ENCODE measurements at regions not wholly inside any gene's neighbourhood (a gene's known extent, or its start where the extent isn't known, plus 50 kb on each side); places are given as distances from the start of the nearest gene placed in this dataset.

DNA sequence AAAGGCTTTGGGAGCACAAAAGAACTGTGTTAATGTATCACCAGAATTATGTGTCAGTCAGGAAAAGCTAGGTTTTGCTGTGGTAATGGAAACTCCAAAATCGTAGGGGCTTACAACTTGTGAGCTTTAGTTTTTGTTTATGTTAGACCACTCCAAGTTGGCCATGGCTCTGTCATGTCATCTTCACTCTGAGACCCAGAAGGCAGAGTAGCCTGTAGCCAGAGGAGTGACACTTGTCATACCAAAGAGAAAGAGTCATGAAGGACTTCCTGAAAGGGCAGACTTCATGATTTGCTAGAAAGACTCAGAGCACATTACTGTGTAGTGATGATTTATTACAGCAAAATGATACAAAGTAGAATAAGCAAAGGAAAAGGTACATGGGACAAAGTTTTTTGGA is 133.6 kb upstream of the SSTR1 start:
- DNase-seq = no peak

DNA sequence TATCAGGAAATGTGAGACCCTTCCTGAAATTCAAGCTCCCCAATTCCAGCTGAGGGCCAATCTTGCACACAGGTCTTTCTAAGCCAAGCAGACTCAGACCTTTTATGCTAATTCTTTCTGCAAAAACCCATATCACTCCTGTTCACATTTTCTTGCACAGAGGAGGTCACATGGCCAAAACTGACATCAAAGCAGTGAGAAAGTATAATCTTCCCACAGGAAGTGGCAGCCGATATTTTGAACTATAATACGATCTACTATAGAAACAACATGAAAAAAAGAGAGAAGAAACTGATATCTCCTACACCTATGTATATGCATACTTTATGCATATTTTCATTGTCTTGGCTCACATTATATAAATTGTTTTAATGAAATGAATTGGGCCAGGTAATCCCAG is 132.9 kb upstream of the SSTR1 start:
- DNase-seq = no peak

DNA sequence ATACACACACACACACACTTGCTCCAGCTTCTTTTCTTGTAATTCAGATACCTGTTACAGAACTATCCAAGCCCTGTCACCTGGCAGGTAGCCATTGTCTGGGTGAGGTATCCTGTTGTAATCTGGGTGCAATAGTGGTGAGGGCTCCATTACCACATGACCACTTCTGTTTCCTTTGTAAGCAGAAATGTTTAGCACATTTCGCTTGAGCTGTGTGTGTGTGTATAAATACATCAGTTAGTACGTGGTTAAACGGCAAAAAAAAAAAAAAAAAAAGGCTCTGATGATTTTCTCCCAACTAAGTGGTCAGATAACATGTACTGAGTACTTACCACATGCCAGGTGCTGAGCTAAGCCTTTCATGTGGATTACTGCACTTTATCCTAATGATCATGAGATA is 129.3 kb upstream of the SSTR1 start:
- no peak for DNase-seq

DNA sequence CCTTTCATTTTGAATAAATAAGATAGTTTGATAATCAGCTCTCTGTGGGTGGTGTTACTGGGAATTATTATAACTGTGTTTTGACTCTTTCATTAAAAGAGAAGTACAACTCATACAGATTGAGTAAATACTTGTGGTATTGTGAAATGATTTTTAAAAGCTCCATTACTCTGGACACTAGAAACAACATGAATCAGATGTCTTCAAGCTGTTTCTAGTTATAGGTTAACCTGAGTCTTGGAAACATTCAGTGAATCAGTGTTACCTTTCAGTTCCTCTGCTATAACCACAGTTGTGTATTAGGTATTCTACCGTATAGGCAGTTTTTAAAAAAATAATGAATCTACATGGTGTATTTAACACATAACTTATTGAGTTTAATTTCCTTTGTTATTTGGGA is 128.4 kb upstream of the SSTR1 start:
- DNase-seq = peak; percentile 67

DNA sequence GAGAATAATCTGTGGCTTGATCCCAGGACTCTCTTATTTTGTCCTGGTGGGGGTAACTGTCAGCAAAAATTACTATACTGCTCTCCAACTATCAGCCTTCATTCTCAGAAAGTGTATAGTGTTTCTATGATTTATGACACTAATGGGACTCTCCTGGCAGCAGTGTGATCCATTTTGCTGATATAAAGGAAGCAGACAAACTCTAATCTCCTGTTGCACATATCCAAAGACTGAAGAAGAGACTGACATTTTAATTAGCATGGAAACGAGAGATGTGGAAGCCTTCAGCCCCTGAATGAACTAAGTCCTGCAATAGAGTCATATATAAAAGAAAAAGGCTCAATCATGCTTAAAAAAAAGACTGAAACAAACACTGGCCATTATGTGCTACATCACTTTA is 127.8 kb upstream of the SSTR1 start:
- DNase-seq = no peak

DNA sequence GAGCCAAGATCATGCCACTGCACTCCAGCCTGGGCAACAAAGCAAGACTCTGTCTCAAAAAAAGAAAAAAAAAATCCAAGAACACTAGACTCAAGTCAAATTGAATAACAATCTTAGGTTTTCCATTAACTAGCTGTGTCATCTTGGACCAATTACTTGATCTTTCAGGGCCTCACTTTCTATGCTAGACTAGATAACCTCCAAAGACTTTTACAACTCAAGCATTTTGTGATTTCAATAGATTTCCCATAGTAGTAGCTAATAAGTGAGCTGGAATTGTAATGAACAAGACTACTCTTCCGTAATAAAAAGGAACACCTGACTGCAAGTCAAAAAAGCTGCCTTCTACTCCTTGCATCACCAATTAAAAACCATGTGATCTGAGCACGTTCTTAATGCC is 127.0 kb upstream of the SSTR1 start:
- DNase-seq = no peak

DNA sequence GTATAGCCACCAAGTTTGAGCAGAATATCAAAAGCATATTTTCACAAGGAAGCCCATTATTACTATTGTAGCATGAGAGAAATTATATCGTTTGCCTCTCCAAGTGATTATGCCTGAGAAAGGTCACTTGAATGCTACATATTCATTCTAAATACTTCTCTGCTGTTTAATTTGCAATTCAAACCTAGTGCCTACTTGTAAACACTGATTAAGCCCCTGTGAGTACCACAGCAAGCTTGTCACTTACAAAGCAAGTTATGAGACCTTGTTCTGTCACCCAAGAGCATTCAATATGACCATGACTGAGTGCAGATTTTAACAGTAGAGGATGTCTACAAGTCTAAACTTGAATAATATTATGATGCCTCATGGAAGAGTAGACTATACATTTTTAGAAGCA is 124.7 kb upstream of the SSTR1 start:
- DNase-seq = no peak

DNA sequence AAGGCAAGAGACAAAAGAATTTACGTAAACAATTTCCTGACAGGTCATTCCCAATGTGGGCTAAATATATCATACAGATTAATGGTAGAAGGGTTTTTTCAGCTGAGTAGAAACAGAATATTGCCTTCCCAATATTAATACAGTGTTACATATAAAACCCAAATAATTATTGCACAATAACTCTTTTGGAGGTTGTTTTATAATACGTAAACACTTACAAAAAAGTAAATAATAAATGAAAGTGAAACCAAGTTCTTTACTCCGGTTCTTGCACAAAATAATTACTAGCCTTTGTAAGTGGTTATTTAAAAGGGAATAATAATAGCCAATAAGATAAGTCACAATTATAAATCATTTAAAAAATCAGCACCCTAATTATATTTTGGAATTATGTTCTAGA is 118.6 kb upstream of the SSTR1 start:
- no peak for DNase-seq

DNA sequence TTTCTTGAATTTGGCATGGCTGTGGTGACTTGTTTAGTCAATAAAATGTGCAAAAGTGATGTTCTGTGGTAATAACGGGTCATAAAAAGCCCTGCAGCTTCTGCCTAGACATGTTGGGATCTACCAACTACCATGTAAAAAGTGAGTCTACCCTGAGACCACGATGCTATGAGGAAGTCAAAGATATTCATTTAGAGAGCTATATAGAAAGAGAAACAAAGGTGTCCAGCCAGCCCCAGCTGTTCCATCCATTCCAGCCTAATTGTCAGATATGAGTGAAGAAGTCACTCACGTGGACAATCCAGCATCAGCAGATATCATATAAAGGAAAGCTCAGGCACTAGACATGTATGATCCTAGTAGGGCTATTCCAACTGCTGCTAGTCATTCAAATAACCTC is 117.2 kb upstream of the SSTR1 start:
- no peak for DNase-seq

DNA sequence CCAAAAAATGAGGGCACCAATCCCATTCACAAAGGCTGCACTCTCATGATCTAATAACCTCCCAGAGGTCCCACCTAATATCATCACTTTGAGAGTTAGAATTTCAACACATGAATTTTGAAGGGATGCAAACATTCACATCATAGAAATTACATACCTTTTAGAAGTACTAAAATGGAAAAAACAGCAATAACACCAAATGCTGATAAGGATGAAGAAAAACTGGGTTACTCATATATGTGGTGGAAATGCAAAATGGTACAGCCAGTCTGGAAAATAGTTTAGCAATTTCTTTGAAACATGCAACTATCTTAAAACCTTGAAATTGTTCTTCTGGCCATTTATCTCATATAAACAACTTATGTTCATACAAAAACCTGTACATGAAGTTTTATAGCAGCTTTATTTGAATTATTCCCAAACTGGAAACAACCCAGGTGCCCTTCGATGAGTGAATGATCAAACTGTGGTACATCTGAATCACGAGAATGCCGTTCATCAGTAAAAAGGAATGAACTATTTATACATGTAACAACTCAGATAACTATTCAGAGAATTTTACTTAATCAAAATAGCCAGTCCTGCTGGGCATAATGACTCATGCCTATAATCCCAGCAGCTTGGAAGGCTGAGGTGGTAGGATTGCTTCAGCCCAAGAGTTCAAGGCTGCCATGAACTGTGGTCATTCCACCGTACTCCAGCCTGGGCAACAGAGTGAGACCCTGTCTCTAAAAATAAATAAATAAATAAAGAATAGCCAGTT is 109.4 kb upstream of the SSTR1 start:
- peak; percentile 94 for DNase-seq

DNA sequence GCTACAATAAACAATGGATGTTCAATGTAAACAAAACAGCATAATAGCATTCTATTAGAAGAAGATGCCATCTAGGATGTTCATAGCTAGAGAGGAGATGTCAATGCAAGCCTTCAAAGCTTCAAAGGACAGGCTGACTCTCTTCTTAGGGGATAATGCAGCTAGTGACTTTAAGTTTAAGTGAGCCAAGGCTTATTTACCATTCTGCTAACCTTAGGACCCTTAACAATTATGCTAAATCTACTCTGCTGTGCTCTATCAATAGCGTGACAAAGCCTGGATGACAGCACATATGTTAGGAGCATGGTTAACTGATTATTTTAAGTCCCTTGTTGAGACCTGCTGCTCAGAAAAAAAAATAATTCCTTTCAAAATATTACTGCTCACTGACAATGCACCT is 106.0 kb upstream of the SSTR1 start:
- no peak for DNase-seq

DNA sequence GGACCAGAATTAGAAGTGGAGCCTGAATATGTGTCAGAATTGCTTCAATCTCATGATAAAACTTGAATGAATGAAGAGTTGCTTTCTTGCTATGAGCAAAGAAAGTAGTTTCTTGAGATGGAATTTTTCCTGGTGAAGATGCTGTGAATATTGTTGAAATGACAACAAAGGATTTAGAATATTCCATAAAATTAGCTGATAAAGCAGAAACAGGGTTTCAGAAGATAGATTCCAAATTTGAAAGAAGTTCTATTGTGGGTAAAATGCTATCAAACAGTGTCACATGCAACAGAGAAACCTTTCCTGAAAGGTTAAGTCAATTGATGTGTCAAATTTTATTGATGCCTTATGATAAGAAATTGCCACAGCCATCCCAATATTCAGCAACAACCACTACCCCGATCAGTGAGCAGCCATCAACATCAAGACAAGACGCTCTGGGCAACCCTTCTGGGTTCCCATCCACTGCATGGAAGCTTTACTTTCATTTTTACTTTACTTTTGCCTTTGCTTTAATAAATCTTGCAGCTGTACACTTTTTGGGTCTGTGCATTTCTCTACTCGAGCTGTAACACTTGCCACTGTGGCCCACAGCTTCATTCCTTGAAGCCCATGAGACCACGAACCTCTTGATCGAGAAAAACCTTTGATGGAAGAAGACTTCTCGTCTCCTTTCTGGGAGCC is 104.0 kb upstream of the SSTR1 start:
- DNase-seq = no peak

DNA sequence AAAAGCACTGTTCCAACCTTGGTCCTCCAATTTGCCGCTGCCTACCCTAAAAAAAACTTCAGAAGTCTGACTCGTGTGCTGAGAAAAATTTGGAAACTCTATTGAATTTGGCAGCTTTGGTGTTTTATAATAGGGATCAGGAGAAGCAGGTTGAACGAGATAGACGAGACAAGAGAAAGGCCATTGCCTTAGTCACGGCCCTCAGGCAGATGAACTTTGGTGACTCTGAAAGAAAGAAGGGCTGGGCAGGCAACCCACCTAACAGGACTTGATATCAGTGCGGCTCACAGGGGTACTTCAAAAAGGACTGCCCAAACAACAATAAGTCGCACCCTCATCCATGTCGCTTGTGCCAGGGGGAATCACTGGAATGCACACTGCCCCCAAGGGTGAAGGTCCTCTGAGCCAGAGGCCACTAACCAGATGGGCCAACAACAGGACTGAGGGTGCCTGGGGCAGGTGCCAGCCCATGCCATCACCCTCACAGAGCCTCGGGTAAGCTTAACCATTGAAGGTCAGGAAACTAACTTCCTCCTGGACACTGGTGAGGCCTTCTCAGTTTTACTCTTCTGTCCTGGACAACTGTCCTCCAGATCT is 102.5 kb upstream of the SSTR1 start:
- no peak for DNase-seq

DNA sequence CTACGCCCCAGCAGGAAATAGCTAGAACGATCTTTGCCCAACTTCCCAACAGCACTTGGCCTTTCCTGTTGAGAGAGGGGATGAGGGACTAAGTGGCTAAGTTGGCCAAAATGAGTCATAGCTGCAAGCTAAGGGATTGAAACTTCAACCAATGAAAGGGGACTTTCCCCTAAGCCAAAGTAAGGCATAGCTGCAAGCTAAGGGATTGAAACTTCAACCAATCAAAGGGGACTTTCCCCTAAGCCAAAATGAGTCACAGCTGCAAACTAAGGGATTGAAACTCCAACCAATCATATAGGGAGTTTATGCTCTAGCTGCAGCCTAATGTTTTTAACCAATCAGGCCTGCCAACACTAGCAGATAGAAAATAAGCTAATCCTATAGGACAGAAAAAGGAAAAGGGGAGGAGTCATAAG is 100.5 kb upstream of the SSTR1 start:
- no peak for DNase-seq

DNA sequence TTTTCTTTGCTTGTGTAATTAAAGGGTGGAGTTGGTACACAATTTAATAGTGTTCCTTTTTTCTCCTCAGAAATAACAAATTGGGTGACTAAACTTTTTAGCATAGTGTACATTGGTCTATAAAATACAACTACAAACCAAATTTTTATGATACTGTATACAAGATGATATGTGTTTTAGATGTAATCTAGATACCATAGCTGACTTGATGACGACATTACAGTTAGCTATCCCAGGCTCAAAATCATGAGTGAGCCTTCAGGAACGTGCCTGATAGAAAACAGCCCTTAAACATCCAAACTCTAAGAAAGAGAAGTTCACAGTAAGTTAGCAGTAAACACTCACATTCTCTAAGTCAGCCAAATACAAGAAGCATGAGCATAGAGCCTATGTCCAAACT is 99.0 kb upstream of the SSTR1 start:
- peak; percentile 84 for DNase-seq

DNA sequence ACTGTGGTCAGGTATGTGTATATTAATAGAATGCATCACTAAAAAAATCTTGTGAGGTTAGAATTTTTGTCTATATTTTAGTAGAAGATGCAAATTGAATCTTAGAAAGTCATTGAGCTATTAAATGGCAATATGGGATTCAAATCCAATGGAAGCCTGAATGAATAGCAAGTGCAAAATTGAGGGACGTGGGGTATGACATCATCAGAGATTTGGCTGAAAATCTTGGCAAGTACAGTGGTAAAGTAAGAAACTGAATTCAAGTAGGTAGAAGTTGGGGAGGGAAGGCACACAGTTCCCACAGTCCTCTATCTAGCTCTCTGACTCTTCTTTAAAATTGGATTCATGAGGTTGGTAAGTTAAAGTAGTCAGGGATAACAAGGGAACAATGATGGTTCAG is 97.4 kb upstream of the SSTR1 start:
- DNase-seq = no peak

DNA sequence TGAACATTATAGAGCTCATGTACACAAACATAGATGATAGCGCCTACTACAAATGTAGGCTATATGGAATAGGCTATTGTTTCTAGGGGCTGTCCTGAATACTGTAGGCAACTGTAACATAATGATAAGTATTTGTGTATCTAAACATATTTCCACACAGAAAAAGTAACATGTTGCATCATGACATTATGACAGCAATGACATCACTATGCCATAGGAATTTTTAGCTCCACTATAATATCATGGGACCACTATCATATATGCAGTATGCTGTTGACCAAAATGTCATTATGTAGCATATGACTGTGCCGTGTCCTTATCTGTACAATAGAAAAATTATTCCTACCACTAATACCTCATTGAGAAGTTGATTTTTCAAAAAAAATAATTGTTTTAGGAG is 96.7 kb upstream of the SSTR1 start:
- DNase-seq = no peak

DNA sequence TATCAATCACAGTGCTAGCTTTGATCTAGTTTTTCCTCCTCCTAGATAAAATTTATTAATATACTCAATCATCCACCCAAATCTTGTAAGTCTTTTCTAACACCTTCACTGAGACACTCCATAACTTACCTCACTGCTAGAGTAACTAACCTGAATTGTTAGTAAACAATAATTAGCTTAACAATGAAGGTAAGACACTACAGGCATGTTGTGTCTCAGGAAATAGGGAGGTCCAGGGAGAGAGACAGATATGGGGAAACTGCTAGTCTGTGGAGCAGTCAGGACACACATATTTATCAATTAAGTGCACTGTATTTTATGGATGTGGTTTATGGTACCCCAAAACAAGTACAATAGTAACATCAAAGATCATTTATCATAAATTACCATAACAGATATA is 94.2 kb upstream of the SSTR1 start:
- no peak for DNase-seq

DNA sequence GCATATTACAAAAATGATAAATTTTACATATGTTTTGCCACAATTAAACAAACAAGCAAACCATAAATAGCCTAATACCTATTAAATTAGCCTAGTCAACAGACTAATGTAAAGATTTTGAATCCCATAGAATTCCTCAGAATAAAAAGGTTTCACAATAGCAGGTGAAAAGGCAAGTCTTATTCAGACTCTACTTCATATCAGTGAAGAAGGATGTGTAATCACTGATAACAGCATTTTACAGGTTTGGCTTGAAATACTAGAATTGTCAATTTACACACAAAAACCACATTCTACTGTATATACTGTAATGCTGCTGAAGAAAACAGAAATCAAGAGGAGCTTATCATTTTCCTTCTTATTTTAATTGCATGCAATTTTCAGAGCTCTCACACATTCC is 90.8 kb upstream of the SSTR1 start:
- DNase-seq = no peak

DNA sequence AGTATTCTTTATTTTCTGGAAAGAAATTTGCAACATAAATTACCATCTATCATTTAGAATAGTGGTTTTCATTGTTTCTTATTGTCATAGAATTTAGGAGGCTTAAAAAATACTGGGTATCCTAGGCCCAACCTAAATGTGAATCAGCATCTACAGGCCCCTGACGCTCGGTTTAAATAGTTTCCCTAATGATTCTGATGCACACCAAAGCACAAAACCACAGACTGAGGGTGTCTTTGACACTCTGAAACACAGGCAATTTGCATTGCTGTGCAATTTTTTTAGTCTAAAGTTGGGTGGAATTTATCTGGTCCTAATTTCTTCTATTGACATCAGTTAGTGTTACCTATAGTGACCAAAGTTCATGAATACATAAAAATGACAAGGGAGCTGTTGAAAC is 87.6 kb upstream of the SSTR1 start:
- no peak for DNase-seq

DNA sequence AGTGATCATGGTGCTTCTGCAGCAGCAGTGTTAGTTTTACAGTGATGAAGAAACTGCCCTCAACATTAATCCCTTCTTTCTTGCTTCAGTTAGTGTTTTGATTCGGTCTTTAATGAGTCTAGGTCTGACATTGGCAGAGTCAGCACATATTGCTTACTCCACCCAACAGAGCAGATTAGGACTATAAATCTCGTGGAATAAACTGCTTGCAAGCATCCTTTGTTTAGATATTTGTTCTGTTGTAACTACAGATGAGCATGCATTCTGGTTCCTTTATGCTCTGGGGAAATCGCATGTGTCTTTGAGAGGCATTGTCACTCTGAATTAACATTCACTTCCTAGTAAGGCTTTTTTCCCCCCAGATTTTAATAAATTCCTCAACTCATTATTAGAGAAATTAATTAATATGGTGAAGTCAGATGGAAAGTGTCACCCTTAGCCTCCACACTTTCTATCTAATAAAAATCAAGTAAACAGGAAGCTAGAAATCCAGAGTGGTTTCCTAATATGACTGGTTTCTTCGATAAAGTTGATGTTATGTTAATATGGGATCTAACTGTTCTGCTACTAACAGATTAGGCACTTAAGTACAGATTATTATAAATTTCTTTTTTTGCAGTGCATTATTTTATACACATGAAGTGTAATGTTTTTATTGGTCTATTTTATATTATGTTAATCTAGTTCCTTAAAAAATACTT is 86.2 kb upstream of the SSTR1 start:
- DNase-seq = peak; percentile 9

DNA sequence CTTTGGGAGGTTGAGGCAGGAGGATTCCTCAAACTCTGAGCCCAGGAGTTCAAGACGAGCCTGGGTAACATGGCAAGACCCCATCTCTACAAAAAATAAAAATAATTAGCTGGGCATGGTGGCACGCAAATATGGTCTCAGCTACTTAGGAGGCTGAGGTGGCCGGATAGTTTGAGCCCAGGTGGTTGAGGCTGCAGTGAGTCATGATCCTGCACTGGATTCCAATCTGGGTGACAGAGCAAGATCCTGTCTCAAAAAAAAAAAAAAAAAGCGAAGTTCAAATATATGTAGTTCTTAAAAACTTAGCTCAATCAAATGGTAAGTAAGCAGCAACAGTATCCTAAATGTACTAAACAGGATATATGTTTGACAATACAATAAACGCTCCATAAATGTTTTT is 85.5 kb upstream of the SSTR1 start:
- DNase-seq = peak; percentile 64

DNA sequence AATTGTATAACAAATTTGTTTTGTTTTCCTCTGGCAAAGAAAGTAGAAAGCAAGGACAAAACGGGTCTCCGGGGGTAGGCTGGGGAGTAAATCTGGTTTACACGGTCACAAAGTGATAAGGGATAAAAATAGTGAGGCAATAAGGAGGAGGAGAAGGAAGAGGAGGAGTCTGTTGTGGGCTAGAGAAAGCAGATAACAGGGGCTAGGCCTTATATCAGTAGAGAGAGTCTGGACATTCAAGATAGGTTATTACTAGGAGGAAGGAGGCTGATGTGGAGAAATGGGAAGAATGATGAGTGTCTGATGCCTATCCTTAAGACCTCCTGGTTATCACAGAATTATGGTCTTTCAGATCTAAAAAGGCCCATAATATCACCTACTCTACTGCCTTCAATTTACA is 83.2 kb upstream of the SSTR1 start:
- no peak for DNase-seq

DNA sequence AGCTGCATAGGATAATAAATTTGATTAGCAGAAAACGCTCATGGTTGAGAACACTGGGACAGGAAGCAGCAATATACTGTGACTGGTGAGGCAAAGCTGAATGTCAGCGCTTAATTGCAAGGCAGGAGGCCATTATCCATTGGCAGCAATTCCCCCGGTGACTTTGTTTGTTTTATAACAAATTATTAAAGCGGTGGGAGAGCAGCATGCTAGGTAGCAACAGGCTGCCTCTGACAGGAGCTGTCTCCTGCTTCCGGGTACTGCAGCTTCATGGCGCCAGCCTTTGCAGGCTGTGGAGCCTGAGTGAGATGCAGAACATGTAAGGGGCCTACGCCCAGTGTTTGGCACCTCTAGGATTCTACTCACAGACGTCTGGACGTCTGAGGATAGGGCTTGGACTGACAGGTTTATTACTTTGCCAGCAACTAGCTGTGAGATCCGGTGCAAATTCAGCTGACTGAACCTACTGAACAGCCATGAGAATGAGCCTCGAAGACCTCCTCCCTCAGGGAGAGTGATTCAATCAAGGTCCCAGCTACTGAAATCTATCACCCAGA is 82.1 kb upstream of the SSTR1 start:
- no peak for DNase-seq
